HFF-Myc (cell line): ENCODE measurements at regions not wholly inside any gene's neighbourhood (a gene's known extent, or its start where the extent isn't known, plus 50 kb on each side); places are given as distances from the start of the nearest gene placed in this dataset.

Experiments
- DNase-seq: peaks from one replicate; pipeline ENCODE4 v3.0.0-alpha.2; 2011; ENCODE audit warnings: low read depth; ENCODE audit errors: extremely low read depth
- H3K4me3 ChIP-seq: replicated peaks from 2 replicates; pipeline ENCODE4 v1.5.1; 2011; ENCODE audit warnings: low read depth, mild to moderate bottlenecking, control low read depth, low read length
- TF ChIP-seq, protein P1 (sequence below): IDR thresholded peaks from 2 replicates; pipeline ENCODE4 v1.5.1; 2012; ENCODE audit warnings: mild to moderate bottlenecking, low read depth, low read length, control low read depth; ENCODE audit errors: missing control alignments

DNA sequence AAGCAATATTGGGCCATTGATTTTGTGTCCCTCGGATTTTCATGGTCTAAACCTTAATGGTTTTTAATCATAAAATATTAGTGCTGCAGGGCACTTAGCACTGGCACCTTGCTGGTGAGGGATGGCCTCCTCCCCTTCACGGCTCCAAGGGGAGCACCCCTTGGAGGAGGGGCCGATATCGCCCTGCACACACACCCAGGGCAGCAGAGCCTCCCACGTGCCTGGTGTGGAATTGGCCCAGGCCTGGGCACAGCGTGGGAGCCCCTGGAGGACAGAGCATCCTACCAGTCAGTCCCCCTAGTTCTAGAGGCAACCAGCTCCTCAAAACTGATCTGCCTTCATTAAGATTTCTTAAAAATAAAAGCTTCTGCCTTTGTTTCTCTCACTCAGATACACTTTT, 90.7 kb upstream of the CSF3R start:
- TF ChIP-seq, protein P1, sequence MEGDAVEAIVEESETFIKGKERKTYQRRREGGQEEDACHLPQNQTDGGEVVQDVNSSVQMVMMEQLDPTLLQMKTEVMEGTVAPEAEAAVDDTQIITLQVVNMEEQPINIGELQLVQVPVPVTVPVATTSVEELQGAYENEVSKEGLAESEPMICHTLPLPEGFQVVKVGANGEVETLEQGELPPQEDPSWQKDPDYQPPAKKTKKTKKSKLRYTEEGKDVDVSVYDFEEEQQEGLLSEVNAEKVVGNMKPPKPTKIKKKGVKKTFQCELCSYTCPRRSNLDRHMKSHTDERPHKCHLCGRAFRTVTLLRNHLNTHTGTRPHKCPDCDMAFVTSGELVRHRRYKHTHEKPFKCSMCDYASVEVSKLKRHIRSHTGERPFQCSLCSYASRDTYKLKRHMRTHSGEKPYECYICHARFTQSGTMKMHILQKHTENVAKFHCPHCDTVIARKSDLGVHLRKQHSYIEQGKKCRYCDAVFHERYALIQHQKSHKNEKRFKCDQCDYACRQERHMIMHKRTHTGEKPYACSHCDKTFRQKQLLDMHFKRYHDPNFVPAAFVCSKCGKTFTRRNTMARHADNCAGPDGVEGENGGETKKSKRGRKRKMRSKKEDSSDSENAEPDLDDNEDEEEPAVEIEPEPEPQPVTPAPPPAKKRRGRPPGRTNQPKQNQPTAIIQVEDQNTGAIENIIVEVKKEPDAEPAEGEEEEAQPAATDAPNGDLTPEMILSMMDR, result no peak
- no peak for DNase-seq
- no peak overlapping the region for H3K4me3 ChIP-seq

DNA sequence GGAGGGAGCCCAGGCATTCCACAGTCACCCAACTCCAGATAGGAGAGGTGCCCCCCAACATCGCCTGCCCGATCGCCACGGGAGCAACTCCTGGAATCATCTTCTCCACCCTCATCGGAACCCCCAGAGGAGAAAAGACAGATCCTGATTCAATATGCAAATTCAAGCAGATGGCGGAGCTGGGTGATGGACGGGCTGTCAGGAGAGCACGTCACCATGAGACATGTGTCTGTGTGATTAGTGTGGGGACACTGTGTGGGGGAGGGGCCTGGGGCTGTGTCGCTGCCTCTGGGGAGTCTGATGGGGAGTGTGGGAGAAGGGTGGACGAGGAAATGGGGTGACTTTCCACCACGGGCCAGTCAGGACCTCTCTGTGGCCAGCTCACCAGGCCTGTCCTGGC, 90.2 kb upstream of the CSF3R start:
- TF ChIP-seq, protein P1, result no peak
- DNase-seq, result no peak
- H3K4me3 ChIP-seq, result no peak overlapping the region

DNA sequence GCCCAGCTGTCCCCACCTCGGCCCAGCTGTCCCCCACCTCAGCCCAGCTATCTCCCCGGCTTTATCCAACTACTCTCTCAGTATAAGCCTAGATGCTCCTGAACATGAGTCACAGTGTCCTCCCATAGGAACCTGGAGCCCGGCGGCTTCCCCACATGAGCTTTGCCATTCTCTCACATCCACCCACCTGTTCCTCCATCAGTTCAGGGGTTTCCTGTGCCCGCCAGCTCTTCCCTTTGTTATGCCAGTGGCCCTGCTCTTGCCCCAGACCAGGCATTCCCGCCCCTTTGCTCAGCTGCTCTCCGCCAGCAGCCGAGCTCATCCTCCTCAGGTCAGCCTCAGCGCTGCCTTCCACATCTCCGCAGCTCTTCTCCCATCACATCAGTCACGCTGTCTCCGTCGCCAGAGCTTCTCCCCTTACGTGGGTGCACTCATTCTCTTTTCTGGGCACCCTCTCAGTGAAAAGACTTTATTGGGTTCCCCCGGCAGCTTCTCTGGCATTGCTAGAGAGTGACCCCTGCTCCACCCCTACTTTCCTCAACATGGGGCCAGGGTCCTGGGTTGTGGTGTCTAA, 89.5 kb upstream of the CSF3R start:
- TF ChIP-seq, protein P1, result no peak
- DNase-seq, result no peak
- H3K4me3 ChIP-seq, result no peak overlapping the region

DNA sequence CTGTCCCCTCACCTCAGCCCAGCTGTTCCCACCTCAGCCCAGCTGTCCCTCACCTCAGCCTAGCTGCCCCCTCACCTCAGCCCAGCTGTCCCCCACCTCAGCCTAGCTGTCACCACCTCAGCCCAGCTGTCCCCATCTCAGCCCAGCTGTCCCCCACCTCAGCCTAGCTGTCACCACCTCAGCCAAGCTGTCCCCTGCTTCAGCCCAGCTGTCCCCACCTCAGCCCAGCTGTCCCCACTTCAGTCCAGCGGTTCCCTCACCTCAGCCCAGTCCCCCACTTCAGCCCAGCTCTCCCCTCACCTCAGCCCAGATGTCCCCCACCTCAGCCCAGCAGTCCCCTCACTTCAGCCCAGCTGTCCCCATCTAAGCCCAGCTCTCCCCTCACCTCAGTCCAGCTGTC, 88.4 kb upstream of the CSF3R start:
- DNase-seq, result no peak
- TF ChIP-seq, protein P1, result no peak
- no peak overlapping the region for H3K4me3 ChIP-seq

DNA sequence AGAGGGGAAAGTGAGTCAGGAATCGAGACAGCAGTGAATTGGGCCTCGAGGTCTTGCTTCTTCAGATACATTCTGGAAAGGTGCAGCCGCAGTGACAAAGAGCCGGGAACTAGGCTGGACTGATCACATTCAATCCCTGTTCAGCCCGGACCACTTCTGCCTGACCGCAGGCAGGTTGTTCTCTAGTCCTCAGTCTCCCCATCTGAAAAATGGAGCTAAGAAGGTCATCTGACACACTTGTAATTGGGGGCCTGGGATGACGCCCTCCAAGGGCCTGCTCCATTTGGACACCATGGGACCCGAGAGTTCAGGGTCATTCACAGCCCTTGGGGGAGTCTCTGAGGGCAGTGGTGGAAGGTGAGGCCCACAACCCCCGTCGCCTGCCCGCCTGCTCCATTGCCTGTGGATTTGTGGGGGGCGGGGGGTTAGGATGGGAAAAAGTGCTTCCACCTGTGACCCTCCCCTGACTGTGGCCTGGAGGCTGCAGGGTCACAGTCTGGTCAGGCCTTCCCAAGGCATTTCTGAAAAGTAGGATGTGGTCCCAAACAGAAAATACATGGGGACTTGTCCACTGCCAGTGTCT, 87.9 kb upstream of the CSF3R start:
- TF ChIP-seq, protein P1, result no peak
- H3K4me3 ChIP-seq, result no peak overlapping the region
- DNase-seq, result no peak

DNA sequence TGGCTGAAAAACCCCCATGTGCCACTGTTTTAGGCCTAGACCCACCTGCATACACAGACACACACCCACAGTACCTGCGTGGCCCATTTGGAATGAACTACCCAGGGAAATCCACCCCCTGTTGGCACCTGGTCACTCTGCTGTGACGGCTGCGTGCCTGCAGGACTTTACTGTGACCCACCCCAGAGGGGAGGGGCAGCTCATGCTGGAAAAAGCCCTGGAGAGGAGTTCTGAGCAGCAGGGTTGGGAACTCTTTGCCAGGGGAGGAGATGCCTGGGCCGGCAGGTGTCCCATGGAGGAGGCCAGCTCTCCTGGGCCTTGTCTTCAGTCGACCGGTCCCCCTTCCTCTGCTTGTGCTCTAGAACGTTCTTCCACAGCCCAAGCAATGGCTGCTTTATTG, 87.3 kb upstream of the CSF3R start:
- H3K4me3 ChIP-seq, result no peak overlapping the region
- TF ChIP-seq, protein P1, result no peak
- DNase-seq, result no peak
